ENCODE measurements at regions not wholly inside any gene's neighbourhood (a gene's known extent, or its start where the extent isn't known, plus 50 kb on each side); places are given as distances from the start of the nearest gene placed in this dataset.

- TF ChIP-seq CTCF (IDR thresholded peaks at IDR 0.05; ENCODE audit: poor library complexity) (no peak), EZH2 (IDR thresholded peaks at IDR 0.05; ENCODE audit: borderline replicate concordance) (no peak), EZH2phosphoT487 (IDR thresholded peaks at IDR 0.05; ENCODE audit: low read depth, severe bottlenecking, unreplicated experiment) (no peak)
Observed at GRCh38 chr5:89728750-89729149, 680.8 kb downstream of the CETN3 start.
